ENCODE measurements at regions not wholly inside any gene's neighbourhood (a gene's known extent, or its start where the extent isn't known, plus 50 kb on each side); places are given as distances from the start of the nearest gene placed in this dataset.

DNA sequence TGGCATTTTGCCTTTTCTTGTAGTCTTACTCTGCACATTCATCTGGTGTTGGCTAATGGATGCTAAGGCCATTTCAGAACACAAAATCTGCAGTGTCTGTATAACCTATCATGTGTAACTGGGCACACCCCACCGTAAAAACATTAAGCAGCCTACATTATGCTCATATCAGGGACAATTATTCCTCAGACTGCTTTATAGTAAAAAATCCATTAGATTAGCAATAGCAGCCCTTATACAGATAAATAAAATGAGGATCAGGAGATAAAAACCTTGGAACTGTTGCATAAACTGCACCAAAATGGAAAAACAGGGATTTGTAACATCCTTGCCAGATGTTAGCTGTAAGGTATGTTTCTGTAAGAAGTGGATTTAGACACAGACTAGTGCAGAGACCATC is 288.8 kb downstream of the HS3ST1 start:
- Mint-ChIP-seq H3K4me1 (ENCODE audit: low read depth) (no peaks in the 10 kb centered on the region), H3K27ac (no peak overlapping the region), H3K4me3 (ENCODE audit: low read depth) (no peak overlapping the region), H3K9me3 (ENCODE audit: low read depth) (no peaks in the 10 kb centered on the region), H3K27me3 (no peaks in the 10 kb centered on the region), H3K36me3 (ENCODE audit: insufficient read depth) (no peaks in the 10 kb centered on the region)
- TF ChIP-seq, protein P1, sequence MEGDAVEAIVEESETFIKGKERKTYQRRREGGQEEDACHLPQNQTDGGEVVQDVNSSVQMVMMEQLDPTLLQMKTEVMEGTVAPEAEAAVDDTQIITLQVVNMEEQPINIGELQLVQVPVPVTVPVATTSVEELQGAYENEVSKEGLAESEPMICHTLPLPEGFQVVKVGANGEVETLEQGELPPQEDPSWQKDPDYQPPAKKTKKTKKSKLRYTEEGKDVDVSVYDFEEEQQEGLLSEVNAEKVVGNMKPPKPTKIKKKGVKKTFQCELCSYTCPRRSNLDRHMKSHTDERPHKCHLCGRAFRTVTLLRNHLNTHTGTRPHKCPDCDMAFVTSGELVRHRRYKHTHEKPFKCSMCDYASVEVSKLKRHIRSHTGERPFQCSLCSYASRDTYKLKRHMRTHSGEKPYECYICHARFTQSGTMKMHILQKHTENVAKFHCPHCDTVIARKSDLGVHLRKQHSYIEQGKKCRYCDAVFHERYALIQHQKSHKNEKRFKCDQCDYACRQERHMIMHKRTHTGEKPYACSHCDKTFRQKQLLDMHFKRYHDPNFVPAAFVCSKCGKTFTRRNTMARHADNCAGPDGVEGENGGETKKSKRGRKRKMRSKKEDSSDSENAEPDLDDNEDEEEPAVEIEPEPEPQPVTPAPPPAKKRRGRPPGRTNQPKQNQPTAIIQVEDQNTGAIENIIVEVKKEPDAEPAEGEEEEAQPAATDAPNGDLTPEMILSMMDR (IDR thresholded peaks at IDR 0.05; ENCODE audit: unreplicated experiment), result no peak
- no peak for DNase-seq (ENCODE audit: low spot score, unreplicated experiment)

DNA sequence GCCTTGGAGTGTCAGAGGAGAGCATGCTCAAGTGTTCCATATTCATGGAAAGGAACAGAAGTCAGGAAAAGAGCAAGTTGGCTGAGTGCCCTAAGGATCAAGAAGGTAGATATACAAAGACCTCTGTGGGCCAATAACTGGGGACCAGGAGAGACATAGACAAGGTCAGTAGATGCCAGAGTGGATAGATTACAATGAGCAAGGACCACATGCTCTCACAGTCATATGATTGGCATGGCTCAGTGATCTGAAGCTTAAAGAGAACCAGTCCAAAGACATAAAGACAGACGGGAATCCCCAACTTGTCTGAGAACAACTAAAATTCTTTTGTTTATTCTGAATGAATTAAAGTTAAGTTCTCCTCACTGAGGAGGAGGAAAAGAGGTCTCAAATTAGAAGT is 289.7 kb downstream of the HS3ST1 start:
- Mint-ChIP-seq H3K9me3 (ENCODE audit: low read depth) (no peaks in the 10 kb centered on the region), H3K36me3 (ENCODE audit: insufficient read depth) (no peaks in the 10 kb centered on the region), H3K4me1 (ENCODE audit: low read depth) (no peaks in the 10 kb centered on the region), H3K4me3 (ENCODE audit: low read depth) (no peak overlapping the region), H3K27me3 (no peaks in the 10 kb centered on the region), H3K27ac (no peak overlapping the region)
- TF ChIP-seq, protein P1 (IDR thresholded peaks at IDR 0.05; ENCODE audit: unreplicated experiment), result no peak
- DNase-seq (ENCODE audit: low spot score, unreplicated experiment), result no peak

DNA sequence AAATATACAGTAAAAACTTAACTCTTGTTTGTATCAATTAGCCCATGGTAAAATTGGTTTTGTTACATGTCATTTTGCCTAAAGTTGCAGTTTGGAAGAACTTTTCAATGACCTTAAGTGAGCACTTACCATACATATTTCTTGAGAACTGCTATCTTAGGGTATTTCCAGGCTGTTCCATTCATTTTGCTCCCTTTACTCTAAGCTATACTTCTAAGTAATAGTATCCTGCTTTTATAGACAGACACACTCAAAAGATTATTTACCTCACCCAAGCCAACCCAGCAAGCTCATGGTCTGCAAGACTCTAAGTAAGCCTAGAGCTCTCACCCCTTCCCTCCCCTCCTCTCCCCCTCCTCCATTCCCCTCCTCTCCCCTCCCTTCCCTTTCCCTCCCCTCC is 294.0 kb downstream of the HS3ST1 start:
- TF ChIP-seq, protein P1 (IDR thresholded peaks at IDR 0.05; ENCODE audit: unreplicated experiment), result no peak
- no peaks in the 10 kb centered on the region for H3K27me3 Mint-ChIP-seq
- H3K4me1 Mint-ChIP-seq (ENCODE audit: low read depth), result no peaks in the 10 kb centered on the region
- DNase-seq (ENCODE audit: low spot score, unreplicated experiment), result no peak
- no peak overlapping the region for H3K27ac Mint-ChIP-seq
- no peak overlapping the region for H3K4me3 Mint-ChIP-seq (ENCODE audit: low read depth)
- H3K36me3 Mint-ChIP-seq (ENCODE audit: insufficient read depth), result no peaks in the 10 kb centered on the region
- peaks cover 9% of the 10 kb centered on the region for H3K9me3 Mint-ChIP-seq (ENCODE audit: low read depth)

DNA sequence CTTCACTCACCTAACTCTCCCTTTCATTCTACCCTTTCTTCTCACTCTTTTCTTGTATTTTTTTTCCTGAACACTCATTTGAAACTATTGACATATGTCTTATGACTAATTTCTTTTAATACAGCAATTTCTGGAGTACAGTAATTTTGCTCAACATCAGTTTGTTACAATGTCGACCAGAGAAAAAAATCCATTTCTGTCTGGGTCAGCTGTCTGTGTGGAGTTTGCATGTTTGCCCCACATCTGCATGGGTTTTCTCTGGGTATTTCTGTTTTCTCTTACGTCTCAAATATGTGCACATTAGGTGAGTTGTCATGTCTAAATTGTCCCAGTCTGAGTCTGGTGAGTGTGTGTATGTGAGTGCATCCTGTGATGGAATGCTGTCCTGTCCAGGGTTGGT is 294.8 kb downstream of the HS3ST1 start:
- H3K4me3 Mint-ChIP-seq (ENCODE audit: low read depth), result no peak overlapping the region
- no peaks in the 10 kb centered on the region for H3K4me1 Mint-ChIP-seq (ENCODE audit: low read depth)
- TF ChIP-seq, protein P1 (IDR thresholded peaks at IDR 0.05; ENCODE audit: unreplicated experiment), result no peak
- peaks cover 9% of the 10 kb centered on the region for H3K9me3 Mint-ChIP-seq (ENCODE audit: low read depth)
- no peaks in the 10 kb centered on the region for H3K27me3 Mint-ChIP-seq
- no peak for DNase-seq (ENCODE audit: low spot score, unreplicated experiment)
- no peak overlapping the region for H3K27ac Mint-ChIP-seq
- no peaks in the 10 kb centered on the region for H3K36me3 Mint-ChIP-seq (ENCODE audit: insufficient read depth)

DNA sequence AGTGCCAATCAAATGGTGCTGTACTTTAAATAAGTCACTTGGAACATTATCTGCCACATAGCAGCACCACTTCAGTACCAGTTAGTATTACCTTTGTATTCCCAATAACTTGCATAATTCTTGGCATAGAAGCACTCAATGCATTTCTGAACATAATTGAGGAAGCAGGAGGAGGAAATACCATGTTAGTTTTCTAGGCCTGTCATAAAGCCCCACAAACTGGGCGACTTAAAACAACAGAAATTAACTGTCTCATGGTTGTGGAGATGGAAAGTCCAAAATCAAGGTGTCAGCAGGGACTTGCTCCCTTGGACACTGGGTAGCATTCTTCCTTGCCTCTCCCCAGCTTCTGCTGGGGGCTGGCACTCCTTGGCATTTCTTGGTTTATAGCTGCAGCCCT is 296.2 kb downstream of the HS3ST1 start:
- DNase-seq (ENCODE audit: low spot score, unreplicated experiment), result no peak
- H3K27me3 Mint-ChIP-seq, result no peaks in the 10 kb centered on the region
- H3K4me3 Mint-ChIP-seq (ENCODE audit: low read depth), result no peak overlapping the region
- TF ChIP-seq, protein P1 (IDR thresholded peaks at IDR 0.05; ENCODE audit: unreplicated experiment), result no peak
- H3K27ac Mint-ChIP-seq, result no peak overlapping the region
- no peaks in the 10 kb centered on the region for H3K36me3 Mint-ChIP-seq (ENCODE audit: insufficient read depth)
- H3K9me3 Mint-ChIP-seq (ENCODE audit: low read depth), result peaks cover 9% of the 10 kb centered on the region
- H3K4me1 Mint-ChIP-seq (ENCODE audit: low read depth), result no peaks in the 10 kb centered on the region

Data from progenitor cell of endocrine pancreas (in vitro differentiated cells).